ENCODE measurements at regions not wholly inside any gene's neighbourhood (a gene's known extent, or its start where the extent isn't known, plus 50 kb on each side); places are given as distances from the start of the nearest gene placed in this dataset.

- TF ChIP-seq MYC (CRISPR knock-in tag; IDR thresholded peaks at IDR 0.05; ENCODE audit: borderline replicate concordance) (no peak), ZNF12 (CRISPR knock-in tag; IDR thresholded peaks at IDR 0.05) (no peak), ZNF234 (CRISPR knock-in tag; conservative IDR thresholded peaks at IDR 0.05) (no peak), WIZ (CRISPR knock-in tag; IDR thresholded peaks at IDR 0.05) (no peak)
These were observed 508.4 kb upstream of the EPHA7 start (continued) for GRCh38 chr6:93927731-93928130.

DNA sequence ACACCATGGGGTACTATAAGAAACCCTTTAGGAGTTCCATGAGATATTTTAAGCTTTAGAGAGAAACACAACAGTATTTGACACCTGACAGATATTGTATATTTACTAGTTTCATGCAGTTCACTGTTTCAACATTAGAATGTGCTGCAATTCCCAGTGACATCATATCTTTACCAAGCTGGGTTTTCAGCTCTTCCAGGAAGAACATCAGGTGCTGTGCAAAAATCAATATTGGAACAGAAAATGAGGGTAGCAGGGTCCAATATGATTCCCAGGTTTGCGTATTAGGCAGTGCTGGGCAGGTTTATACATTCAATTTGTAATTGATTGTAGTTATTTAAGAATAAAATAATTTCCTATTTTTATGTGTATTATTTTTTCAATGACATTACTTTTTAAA, 500.0 kb upstream of the EPHA7 start:
- WGBS (ENCODE audit: low lambda C conversion rate), result 0% methylated on average over 1 of the region's 1 CpG
- Histone ChIP-seq H4K20me1 (ENCODE audit: insufficient read depth, low read length) (no peaks in the 10 kb centered on the region), H3K79me2 (ENCODE audit: insufficient read depth, low read length) (no peaks in the 10 kb centered on the region), H3K27me3 (ENCODE audit: control insufficient read depth in 1 of 2, insufficient read depth in 2 of 2, low read length in 2 of 2) (no peaks in the 10 kb centered on the region), H3K27ac (ENCODE audit: extremely low read length, insufficient read depth, low read length) (no peak overlapping the region), H3K4me1 (ENCODE audit: insufficient read depth, low read length) (no peaks in the 10 kb centered on the region), H3K36me3 (replicated peaks in 1 of 2; ENCODE audit: control insufficient read depth in 1 of 2, insufficient read depth in 2 of 2, low read length in 2 of 2) (no peaks in the 10 kb centered on the region), H3K9me3 (ENCODE audit: low read length) (no peaks in the 10 kb centered on the region), H2AFZ (ENCODE audit: low read length) (no peak overlapping the region), H3K4me3 (replicated peaks in 1 of 3; ENCODE audit: insufficient read depth in 1 of 3, low read depth in 2 of 3, low read length in 3 of 3) (no peak overlapping the region), H3K4me2 (ENCODE audit: low read depth, low read length) (no peak overlapping the region), H3K9ac (ENCODE audit: insufficient read depth, low read depth, low read length) (no peak overlapping the region)
- ATAC-seq (no peak; the same call in 2 of the 3 replicates), DNase-seq (ENCODE audit: low spot score) (peak; percentile 3), FAIRE-seq (no peak)
- no TSS peak for BruUV-seq (replicated peaks)
- in situ Hi-C loops (cut with HindIII; ENCODE audit: extremely low pct_ligation_motif_present, low pct_unique_long_range_greater_than_20kb), result no loop called here
- intact Hi-C loops (cut with micrococcal nuclease; ENCODE audit: unreplicated experiment), result no loop called here
- POLR2A ChIA-PET, result no interaction called here
- CTCF ChIA-PET (ENCODE audit: low intra/inter-chr PET ratio, low total read pairs), result no interaction called here
- no peak for TF ChIP-seq TAF1 (CRISPR knock-in tag; IDR thresholded peaks at IDR 0.05)
- no peak for TF ChIP-seq SP5 (CRISPR knock-in tag; IDR thresholded peaks at IDR 0.05; ENCODE audit: borderline replicate concordance, low read depth)
- no peak for TF ChIP-seq SOX13 (IDR thresholded peaks at IDR 0.05)
- no peak for TF ChIP-seq SOX13 (CRISPR knock-in tag; conservative IDR thresholded peaks at IDR 0.05 in 1 of 2, IDR thresholded peaks at IDR 0.05 in 1 of 2)
- no peak for TF ChIP-seq ZBED4 (CRISPR knock-in tag; IDR thresholded peaks at IDR 0.05; ENCODE audit: borderline replicate concordance)
- TF ChIP-seq CREM (IDR thresholded peaks at IDR 0.05), result no peak
- no peak for TF ChIP-seq CREM (CRISPR knock-in tag; IDR thresholded peaks at IDR 0.05)
- no peak for TF ChIP-seq THYN1 (CRISPR knock-in tag; IDR thresholded peaks at IDR 0.05; ENCODE audit: borderline replicate concordance, low read depth)
- TF ChIP-seq, protein P1, sequence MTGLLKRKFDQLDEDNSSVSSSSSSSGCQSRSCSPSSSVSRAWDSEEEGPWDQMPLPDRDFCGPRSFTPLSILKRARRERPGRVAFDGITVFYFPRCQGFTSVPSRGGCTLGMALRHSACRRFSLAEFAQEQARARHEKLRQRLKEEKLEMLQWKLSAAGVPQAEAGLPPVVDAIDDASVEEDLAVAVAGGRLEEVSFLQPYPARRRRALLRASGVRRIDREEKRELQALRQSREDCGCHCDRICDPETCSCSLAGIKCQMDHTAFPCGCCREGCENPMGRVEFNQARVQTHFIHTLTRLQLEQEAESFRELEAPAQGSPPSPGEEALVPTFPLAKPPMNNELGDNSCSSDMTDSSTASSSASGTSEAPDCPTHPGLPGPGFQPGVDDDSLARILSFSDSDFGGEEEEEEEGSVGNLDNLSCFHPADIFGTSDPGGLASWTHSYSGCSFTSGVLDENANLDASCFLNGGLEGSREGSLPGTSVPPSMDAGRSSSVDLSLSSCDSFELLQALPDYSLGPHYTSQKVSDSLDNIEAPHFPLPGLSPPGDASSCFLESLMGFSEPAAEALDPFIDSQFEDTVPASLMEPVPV (CRISPR knock-in tag; IDR thresholded peaks at IDR 0.05), result no peak
- no peak for TF ChIP-seq ZFP62 (CRISPR knock-in tag; IDR thresholded peaks at IDR 0.05)
- no peak for TF ChIP-seq ZBTB1 (CRISPR knock-in tag; IDR thresholded peaks at IDR 0.05; ENCODE audit: borderline replicate concordance)
- no peak for TF ChIP-seq CTCF (CRISPR knock-in tag; IDR thresholded peaks at IDR 0.05)
- TF ChIP-seq, protein P2, sequence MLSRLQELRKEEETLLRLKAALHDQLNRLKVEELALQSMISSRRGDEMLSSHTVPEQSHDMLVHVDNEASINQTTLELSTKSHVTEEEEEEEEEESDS (CRISPR knock-in tag; IDR thresholded peaks at IDR 0.05; ENCODE audit: borderline replicate concordance), result no peak
- no peak for TF ChIP-seq ATAD3A (CRISPR knock-in tag; IDR thresholded peaks at IDR 0.05)

All from HepG2 (cell line).